ENCODE measurements at regions not wholly inside any gene's neighbourhood (a gene's known extent, or its start where the extent isn't known, plus 50 kb on each side); places are given as distances from the start of the nearest gene placed in this dataset.
"Not testable (repeated sequence)": the region's sequence is repeated elsewhere in the genome, so short reads cannot be mapped to it uniquely, and the experiment has no call there.

- DNase-seq = no peak
Measured at GRCh38 chr1:41978986-41979385, 60.3 kb upstream of the HIVEP3 start.

GRCh38 chr1:41977326-41977725 is 58.6 kb upstream of the HIVEP3 start:
- DNase-seq = peak; percentile 62

- no peak for DNase-seq
Measured at GRCh38 chr1:41976671-41977070, 57.9 kb upstream of the HIVEP3 start.

- no peak for DNase-seq
Measured at GRCh38 chr1:41975850-41976569, 57.3 kb upstream of the HIVEP3 start.

GRCh38 chr1:41975121-41975520 is 56.4 kb upstream of the HIVEP3 start:
- DNase-seq = no peak

GRCh38 chr1:41968557-41968956 is 49.8 kb upstream of the HIVEP3 start:
- not testable (repeated sequence) for DNase-seq

Data from NCI-H1092 treated with DMSO at 0.1 percent for 48 hours (cell line).